HG02938 (cell line): ENCODE measurements at regions not wholly inside any gene's neighbourhood (a gene's known extent, or its start where the extent isn't known, plus 50 kb on each side); places are given as distances from the start of the nearest gene placed in this dataset.

Experiments
- ATAC-seq: cut with Tn5 transposase; IDR thresholded peaks from one replicate; pipeline ENCODE4 v1.9.1; 2021; ENCODE audit warnings: mild to moderate bottlenecking, moderate library complexity; ENCODE audit not compliant: unreplicated experiment

- no peak for ATAC-seq
These were observed 178.9 kb downstream of the METTL4 start for GRCh38 chr18:2392446-2392845.

DNA sequence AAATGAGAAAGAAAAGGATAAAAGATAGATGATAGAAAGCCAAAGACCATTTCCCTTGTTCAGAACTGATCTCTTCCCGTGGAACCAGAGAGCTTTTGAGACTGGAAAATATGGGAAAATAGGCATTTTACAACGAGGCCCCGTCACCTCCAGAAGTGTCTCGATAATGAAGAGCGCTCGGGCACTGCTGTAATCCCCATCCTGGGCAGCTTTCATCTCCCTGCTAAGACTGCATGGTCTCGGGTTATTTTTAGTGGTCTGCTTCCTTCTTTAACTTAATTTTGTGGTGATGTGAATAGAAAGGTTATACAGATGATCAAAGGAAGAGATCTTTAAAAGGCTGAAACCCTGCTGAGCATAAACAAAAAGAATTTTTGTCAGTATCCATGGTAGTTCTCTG, 176.6 kb downstream of the METTL4 start:
- ATAC-seq: no peak

- ATAC-seq: peak; percentile 77
These were observed 175.7 kb downstream of the METTL4 start for GRCh38 chr18:2395427-2396161.

GRCh38 chr18:2396162-2396505, 175.2 kb downstream of the METTL4 start:
- no peak for ATAC-seq

- no peak for ATAC-seq
These were observed 170.6 kb downstream of the METTL4 start for GRCh38 chr18:2400701-2401196.

DNA sequence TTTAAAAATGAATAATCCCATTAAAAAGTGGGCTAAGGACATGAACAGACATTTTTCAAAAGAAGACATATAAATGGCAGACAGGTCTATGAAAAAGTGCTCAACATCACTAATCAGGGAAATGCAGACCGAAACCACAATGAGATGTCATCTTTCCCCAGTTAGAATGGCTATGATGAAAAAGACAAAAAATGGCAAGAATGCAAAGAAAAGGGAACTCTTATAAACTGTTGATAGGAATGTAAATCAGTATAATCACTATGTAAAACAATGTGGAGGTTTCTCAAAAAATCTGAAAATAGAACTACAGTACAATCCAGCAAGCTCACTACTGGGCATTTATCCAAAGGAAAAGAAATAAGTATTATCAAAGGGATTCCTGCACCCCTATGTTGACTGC, 169.2 kb downstream of the METTL4 start:
- ATAC-seq: no peak

GRCh38 chr18:2406544-2406943, 164.8 kb downstream of the METTL4 start:
- no peak for ATAC-seq

DNA sequence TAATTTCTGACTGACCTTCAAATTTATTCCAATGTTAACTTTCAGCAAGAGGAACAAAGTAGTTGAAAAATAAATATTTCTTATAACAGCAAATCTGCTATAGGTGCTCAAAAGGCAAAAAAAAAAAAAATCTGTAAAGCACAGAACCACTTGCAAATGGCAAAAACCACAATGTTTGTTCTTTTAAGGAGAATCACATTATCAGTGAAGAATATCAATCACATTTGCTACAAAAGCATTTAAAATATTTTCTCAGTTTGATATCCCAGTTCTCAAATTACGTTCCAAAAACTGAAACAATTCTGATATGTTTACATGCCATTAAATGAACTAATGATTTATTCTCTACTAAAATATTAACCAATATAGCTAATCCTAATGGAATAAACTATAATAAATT, 163.3 kb downstream of the METTL4 start:
- no peak for ATAC-seq

DNA sequence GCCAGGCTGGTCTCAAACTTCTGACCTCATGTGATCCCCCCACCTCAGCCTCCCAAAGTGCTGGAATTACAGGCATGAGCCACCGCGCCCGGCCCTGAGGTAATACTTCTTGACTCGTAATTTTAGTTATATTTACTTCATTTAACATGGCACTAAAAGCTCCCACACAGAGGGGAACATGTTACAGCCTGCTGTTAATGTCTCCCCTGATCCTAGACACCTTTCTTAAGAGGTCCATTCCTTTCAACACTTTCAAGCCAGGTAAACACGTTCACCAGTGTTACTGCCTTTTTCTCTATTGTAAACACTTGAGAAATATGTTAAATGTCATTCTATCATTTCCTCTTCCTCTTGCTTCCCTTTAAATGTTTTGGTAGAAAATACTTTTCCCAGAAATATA, 161.4 kb downstream of the METTL4 start:
- no peak for ATAC-seq

- ATAC-seq: no peak
These were observed 160.6 kb downstream of the METTL4 start for GRCh38 chr18:2410688-2411087.

- no peak for ATAC-seq
These were observed 159.8 kb downstream of the METTL4 start for GRCh38 chr18:2411381-2411960.

DNA sequence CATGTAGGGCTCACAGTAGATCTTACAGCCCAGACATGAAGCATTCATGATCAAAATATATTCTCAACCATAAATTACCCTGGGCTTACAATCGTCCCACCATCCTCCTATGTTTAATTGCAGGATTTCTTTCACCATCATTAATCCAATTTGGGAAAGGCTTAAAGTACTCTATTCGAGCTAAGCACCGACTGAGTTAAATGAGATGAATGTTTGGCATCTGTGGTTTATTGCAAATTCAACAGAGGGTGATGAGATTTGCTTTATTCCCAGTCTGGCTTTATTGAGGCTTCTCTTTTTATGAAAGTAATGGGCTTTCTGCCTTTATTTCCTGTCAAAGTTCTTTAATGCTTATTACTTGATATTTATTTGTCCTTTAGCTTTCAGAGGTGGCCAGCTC, 159.0 kb downstream of the METTL4 start:
- ATAC-seq: no peak

DNA sequence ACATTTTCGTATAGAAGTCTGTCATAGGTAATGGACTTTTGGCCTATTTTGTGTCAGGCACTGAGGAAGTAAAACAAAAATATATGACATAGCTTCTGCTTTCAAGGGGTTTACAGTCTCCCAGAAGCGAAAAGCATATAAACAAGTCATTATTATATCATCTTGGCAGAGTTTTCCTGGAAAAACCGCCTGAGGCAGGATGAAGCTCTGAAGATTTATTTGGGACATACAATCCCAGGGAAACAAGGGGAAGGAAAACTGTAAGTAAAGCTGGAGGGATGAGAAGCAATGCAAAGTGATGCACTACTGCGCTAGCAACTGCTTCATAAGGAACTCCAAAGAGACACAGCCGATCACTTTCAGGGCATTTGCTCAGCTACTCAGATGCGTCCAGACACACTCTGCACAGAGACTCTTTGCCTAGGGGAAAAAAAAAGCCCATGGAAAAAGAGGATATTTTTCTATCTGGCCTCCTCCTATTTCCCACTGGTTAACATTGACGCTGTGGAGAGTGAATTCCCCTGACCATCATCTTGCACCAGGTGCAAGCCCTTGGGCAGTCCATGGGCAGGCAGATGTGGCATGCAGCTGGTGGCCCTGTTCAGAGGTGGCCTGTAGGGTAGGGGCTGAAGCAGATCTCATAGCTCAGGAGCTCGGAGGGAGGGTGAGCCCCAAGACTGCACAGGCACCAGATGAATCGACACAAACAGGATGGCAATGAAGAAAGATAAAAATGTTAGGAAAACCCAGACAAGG, 158.1 kb downstream of the METTL4 start:
- no peak for ATAC-seq

GRCh38 chr18:2414235-2414634, 157.1 kb downstream of the METTL4 start:
- no peak for ATAC-seq

GRCh38 chr18:2415656-2416055, 155.6 kb downstream of the METTL4 start:
- ATAC-seq: no peak

GRCh38 chr18:2417861-2418610, 153.3 kb downstream of the METTL4 start:
- ATAC-seq: no peak

DNA sequence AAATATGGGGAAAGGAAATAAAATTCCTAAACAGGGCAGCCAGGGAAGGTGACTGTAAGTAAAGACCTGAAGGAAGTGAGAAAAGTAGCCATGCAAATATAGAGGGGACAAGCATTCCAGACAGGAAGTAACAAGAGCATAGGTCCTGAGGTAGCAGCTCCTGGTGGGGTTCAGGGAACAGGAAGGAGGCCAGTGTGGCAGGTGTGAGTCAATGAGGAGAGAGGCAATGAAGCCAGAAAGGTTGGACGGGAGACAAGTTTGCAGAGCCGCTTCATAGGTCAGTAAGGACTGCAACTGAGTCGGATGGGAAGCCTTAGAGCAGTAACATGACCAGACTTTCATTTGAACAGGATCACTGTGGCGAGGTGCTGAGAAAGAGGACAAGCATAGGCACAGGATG, 150.9 kb downstream of the METTL4 start:
- no peak for ATAC-seq

- no peak for ATAC-seq
These were observed 147.5 kb downstream of the METTL4 start for GRCh38 chr18:2423761-2424160.

GRCh38 chr18:2424420-2424819, 146.9 kb downstream of the METTL4 start:
- no peak for ATAC-seq

GRCh38 chr18:2425426-2426317, 145.6 kb downstream of the METTL4 start:
- no peak for ATAC-seq
